ENCODE measurements at regions not wholly inside any gene's neighbourhood (a gene's known extent, or its start where the extent isn't known, plus 50 kb on each side); places are given as distances from the start of the nearest gene placed in this dataset.

GRCh38 chr10:111511751-111512150 lies 434.9 kb downstream of the ADRA2A start:
- no peaks in the 10 kb centered on the region for H3K9me3 ChIP-seq
- WGBS, 2 donors: 77 to 81% methylated on average over 1 of the region's 1 CpG
- no peaks in the 10 kb centered on the region for H3K4me1 ChIP-seq
- no peaks in the 10 kb centered on the region for H3K36me3 ChIP-seq
- H3K4me3 ChIP-seq: no peak overlapping the region
- DNase-seq: no peak
- TF ChIP-seq POLR2AphosphoS5 (IDR thresholded peaks at IDR 0.05): no peak
- no peak for TF ChIP-seq POLR2A (IDR thresholded peaks at IDR 0.05)
- no peak for TF ChIP-seq CTCF (IDR thresholded peaks at IDR 0.05)
- no peak for TF ChIP-seq EP300 (IDR thresholded peaks at IDR 0.05)
- no peak overlapping the region for H3K27ac ChIP-seq
- no peaks in the 10 kb centered on the region for H3K27me3 ChIP-seq
- no peak for ATAC-seq (ENCODE audit: low FRiP score in 2 of 2)

GRCh38 chr10:111515264-111515663 lies 438.4 kb downstream of the ADRA2A start:
- Histone ChIP-seq H3K27ac (no peak overlapping the region), H3K4me1 (no peaks in the 10 kb centered on the region), H3K9me3 (no peaks in the 10 kb centered on the region), H3K27me3 (no peaks in the 10 kb centered on the region), H3K36me3 (no peaks in the 10 kb centered on the region), H3K4me3 (no peak overlapping the region)
- DNase-seq (no peak), ATAC-seq (ENCODE audit: low FRiP score in 2 of 2) (no peak)
- TF ChIP-seq EP300 (IDR thresholded peaks at IDR 0.05) (no peak), POLR2A (IDR thresholded peaks at IDR 0.05) (no peak), CTCF (IDR thresholded peaks at IDR 0.05) (no peak), POLR2AphosphoS5 (IDR thresholded peaks at IDR 0.05) (no peak)
- WGBS, 2 donors: 78 to 79% methylated on average over 4 of the region's 4 CpGs

- H3K36me3 ChIP-seq: no peaks in the 10 kb centered on the region
- no peak overlapping the region for H3K27ac ChIP-seq
- DNase-seq: no peak
- TF ChIP-seq EP300 (IDR thresholded peaks at IDR 0.05) (no peak), POLR2A (IDR thresholded peaks at IDR 0.05) (no peak), POLR2AphosphoS5 (IDR thresholded peaks at IDR 0.05) (no peak)
- H3K27me3 ChIP-seq: no peaks in the 10 kb centered on the region
- no peaks in the 10 kb centered on the region for H3K4me1 ChIP-seq
- H3K4me3 ChIP-seq: no peak overlapping the region
- ATAC-seq (ENCODE audit: low FRiP score in 2 of 2): no peak
- no peaks in the 10 kb centered on the region for H3K9me3 ChIP-seq
These were observed 438.9 kb downstream of the ADRA2A start for GRCh38 chr10:111515706-111516105.

- H3K27ac ChIP-seq: no peak overlapping the region
- no peaks in the 10 kb centered on the region for H3K36me3 ChIP-seq
- H3K4me1 ChIP-seq: no peaks in the 10 kb centered on the region
- no peaks in the 10 kb centered on the region for H3K9me3 ChIP-seq
- no peaks in the 10 kb centered on the region for H3K27me3 ChIP-seq
- TF ChIP-seq CTCF (IDR thresholded peaks at IDR 0.05): no peak
- no peak for TF ChIP-seq POLR2AphosphoS5 (IDR thresholded peaks at IDR 0.05)
- TF ChIP-seq EP300 (IDR thresholded peaks at IDR 0.05): no peak
- TF ChIP-seq POLR2A (IDR thresholded peaks at IDR 0.05): no peak
- H3K4me3 ChIP-seq: no peak overlapping the region
- ATAC-seq (ENCODE audit: low FRiP score in 2 of 2): no peak
- no peak for DNase-seq
These were observed 439.3 kb downstream of the ADRA2A start for GRCh38 chr10:111516144-111516543.

GRCh38 chr10:111522141-111522540 lies 445.3 kb downstream of the ADRA2A start:
- Histone ChIP-seq H3K27me3 (no peaks in the 10 kb centered on the region), H3K27ac (no peak overlapping the region), H3K4me3 (no peak overlapping the region), H3K36me3 (no peaks in the 10 kb centered on the region), H3K4me1 (no peaks in the 10 kb centered on the region), H3K9me3 (no peaks in the 10 kb centered on the region)
- WGBS, 2 donors: 67 to 69% methylated on average over 1 of the region's 1 CpG
- TF ChIP-seq POLR2AphosphoS5 (IDR thresholded peaks at IDR 0.05) (no peak), EP300 (IDR thresholded peaks at IDR 0.05) (no peak), CTCF (IDR thresholded peaks at IDR 0.05) (no peak), POLR2A (IDR thresholded peaks at IDR 0.05) (no peak)
- DNase-seq (no peak), ATAC-seq (ENCODE audit: low FRiP score in 2 of 2) (no peak)

All from upper lobe of left lung (tissue), 6 donors.